HG03097 (cell line): ENCODE measurements at regions not wholly inside any gene's neighbourhood (a gene's known extent, or its start where the extent isn't known, plus 50 kb on each side); places are given as distances from the start of the nearest gene placed in this dataset.

ENCODE experiments used
- ATAC-seq: cut with Tn5 transposase; IDR thresholded peaks from one replicate; pipeline ENCODE4 v1.9.1; 2021; ENCODE audit not compliant: unreplicated experiment, low FRiP score

- no peak for ATAC-seq
These were observed 53.0 kb upstream of the ANKEF1 start for GRCh38 chr20:9981829-9982228.

- ATAC-seq = peak; percentile 93
These were observed 56.3 kb upstream of the ANKEF1 start for GRCh38 chr20:9978397-9979004.

DNA sequence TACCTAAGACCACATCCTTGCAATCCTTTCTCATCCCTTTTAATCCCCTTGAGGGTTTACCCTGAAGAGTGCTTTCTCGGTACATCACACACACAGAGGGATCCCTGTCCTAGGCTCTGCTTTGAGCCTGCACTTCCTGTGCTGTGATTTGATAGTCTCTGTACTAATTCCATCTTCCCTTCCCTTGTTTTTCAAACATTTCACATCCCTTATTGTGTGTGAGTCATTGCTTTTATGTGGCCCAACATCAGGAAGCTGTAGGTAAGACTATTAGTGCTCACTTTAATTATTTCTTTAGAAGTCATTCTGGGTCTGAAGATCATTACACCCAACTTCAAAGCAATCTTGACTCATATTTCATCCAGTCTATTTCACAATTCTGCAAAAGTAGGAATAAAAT is 57.2 kb upstream of the ANKEF1 start:
- no peak for ATAC-seq

GRCh38 chr20:9974324-9974723 is 60.5 kb upstream of the ANKEF1 start:
- ATAC-seq = no peak

DNA sequence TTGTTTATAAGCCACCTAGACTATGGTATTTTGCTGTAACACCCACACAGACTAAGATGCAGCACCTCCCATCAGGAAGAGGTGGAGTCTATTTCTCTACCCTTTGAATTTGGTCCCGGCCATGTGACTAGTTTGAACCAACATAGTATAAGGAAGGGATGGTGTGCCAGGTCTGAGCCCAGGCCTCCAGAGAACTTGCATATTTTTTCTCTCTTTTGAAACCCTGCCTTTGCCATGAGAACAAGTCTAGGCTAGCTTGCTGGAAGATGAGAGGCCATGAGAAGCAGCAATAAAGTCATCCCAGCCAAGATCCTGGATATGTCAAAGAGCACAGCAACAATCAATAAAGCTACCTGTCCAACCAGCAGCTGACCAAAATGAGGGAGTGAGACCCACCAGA is 63.0 kb upstream of the ANKEF1 start:
- no peak for ATAC-seq

- no peak for ATAC-seq
These were observed 65.2 kb upstream of the ANKEF1 start for GRCh38 chr20:9969626-9970025.

GRCh38 chr20:9968015-9968414 is 66.8 kb upstream of the ANKEF1 start:
- no peak for ATAC-seq

GRCh38 chr20:9966966-9967365 is 67.8 kb upstream of the ANKEF1 start:
- no peak for ATAC-seq

- ATAC-seq = no peak
These were observed 71.8 kb upstream of the ANKEF1 start for GRCh38 chr20:9963029-9963428.

DNA sequence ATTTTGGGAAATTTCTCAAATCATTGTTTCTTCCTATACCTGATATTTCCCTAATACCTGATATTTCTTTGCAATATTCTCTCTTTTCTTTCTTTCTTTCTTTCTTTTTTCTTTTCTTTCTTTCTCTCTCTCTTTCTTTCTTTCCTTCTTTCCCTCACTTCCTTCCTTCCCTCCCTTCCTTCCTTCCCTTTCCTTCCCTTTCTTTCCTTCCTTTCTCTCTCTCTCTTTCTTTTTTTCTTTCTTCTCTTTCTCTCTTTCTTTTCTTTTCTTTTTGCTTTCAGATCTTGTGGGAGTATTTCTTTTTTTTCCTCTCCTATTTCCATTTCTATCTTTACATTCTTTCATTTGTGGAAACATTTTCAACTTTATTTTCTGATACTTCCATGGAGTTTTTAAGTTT is 76.1 kb upstream of the ANKEF1 start:
- ATAC-seq = no peak

DNA sequence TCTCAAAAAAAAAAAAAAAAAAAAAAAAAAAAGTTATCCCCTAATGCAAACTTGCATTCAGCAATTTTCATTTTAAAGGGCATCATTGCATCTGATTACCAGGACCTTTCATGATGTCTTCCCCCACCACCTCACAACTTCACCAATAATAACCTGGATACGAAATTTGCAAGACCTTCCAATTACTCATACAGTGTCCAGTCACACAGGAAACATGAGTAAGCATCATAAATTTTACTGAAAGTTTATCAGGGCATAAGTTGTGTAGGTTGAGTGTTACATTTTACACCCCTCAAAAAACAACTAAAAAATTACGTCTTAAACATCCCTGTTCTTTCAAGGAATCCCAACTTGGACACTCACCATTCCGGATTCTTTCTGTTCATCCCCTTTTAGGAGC is 79.1 kb upstream of the ANKEF1 start:
- ATAC-seq = no peak

DNA sequence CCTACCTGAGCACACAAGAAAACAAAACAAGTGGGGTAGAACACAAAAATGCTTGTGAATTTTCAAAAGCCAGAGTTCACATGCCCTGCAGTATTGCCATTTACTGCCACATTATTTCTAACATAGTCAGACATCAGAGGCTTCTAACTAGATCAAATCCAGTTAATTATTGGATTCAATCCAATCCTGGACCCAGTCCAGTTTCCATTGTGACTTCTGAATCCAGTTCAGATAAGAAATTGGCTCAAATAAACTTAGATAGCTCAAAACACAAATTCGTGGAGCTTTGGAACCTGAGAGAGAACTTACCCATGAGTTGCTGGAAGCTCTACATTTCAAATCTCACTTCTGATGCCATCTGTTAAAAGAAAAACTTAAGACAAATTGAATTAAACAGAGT is 85.2 kb upstream of the ANKEF1 start:
- ATAC-seq = no peak

GRCh38 chr20:9945408-9945807 is 89.4 kb upstream of the ANKEF1 start:
- no peak for ATAC-seq

DNA sequence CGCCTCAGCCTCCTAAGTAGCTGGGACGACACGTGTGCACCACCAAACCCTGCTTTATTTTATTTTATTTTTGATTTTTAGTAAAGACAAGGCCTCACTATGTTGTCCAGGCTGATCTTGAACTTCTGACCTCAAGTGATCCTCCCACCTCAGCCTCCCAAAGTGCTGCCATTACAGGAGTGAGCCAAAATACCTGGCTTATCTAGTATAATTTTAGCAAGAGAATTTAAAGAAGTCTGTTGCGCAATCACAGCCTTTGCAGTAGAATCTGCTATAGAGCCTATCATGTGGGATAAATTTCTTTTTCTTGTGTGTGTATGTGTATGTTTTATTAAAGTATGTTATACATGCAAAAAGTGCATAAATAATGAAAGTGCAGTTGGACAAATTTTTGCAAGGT is 92.1 kb upstream of the ANKEF1 start:
- ATAC-seq = no peak

DNA sequence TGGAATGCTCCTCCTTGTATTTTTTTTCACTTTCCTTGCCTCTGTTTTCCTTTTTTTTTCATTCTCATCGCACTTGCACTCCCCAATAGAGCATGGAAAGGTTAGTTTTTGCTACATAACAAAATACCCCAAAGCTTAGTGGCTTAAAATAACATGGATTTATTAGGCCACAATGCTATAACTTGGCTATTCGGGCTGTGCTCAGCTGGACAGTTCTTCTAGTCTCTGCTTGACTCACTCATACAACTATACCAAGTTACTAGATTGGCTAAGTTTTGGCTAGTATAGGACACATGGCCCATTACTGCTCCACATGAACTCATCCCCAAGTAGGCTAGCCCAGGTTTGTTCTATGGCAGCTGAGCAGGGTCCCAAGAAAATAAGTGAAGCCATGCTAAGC is 94.5 kb upstream of the ANKEF1 start:
- no peak for ATAC-seq

GRCh38 chr20:9939231-9939630 is 95.6 kb upstream of the ANKEF1 start:
- ATAC-seq = no peak

GRCh38 chr20:9935285-9935684 is 96.4 kb upstream of the PAK5 start:
- no peak for ATAC-seq

GRCh38 chr20:9930142-9930541 is 91.3 kb upstream of the PAK5 start:
- no peak for ATAC-seq

GRCh38 chr20:9928955-9929354 is 90.1 kb upstream of the PAK5 start:
- ATAC-seq = no peak

DNA sequence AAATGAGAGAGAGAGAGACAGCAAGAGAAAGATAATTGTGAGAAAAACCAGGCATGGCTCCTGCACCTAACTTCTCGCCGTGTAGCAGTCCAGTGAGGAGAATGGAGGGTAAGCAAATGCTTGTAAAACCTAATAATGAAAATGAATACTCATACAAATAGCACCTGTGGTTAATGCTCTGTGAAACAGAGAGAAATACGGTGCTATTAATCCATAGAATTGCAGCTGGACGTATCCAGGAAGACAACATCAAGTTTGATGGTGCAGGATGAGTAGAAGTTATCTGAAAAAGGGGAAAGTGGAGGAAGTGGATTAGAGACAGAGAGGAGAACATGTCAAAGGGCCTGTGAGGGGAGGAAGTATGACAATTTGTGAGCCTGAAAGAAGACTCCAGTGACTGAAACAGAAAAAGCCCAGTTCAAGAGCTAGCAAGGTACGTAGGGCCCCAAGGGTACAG is 89.4 kb upstream of the PAK5 start:
- peak; percentile 78 for ATAC-seq

DNA sequence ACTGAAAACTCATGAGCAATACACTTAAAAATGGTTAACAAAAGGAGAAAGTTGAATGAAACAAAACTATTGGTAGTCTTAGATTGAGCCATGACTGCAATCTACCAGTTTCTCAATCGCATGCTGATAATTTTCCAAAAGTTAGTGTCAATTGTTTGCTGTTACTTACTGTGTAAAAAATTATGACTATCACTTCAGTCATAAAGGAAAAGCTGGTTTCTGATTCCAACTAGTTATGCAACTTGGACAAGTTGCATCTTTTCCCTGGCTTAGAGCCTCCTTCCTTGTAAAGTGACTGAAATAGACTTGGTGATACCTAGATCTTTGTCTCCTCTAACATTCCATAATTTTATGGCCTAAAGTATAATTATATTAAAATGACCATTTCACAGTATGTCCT is 88.3 kb upstream of the PAK5 start:
- no peak for ATAC-seq

DNA sequence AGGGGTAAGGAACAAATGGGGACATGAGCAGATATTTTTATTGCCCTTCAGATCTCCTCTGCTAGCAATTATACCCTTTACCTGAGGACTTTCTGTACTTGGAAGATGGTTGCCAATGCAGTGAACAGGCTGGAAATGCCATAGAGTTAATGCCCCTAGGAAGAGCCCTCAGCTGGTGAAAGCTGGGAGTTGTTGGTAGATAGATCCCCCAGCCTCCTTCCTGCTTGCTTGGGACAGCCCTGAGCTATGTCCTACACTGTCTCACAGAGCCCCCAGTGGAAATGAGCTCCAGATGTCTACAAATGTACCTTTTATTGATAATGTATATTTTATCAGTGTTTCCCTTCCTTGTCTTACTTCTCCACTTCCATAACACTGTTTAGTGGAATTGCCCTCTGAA is 87.6 kb upstream of the PAK5 start:
- ATAC-seq = no peak

DNA sequence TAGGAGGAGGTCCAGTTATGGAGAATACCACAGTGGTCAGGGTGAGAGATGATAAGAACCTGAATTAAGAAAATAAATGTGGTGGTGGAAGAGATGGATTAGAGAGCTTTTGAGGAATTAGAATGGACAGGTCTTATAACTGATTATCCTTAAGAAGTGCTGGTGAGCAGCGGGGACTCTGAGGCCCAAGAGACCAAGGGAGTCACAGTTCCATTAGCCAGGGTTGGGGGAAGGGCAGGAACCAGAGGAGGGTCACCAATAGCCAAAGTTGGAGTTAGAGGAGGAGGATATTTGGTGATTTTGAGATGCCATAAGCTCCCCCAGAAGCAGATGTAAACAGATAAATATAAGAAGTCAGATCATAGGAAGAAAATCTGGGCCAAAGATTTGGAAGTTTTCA is 87.1 kb upstream of the PAK5 start:
- ATAC-seq = no peak
